ENCODE measurements at regions not wholly inside any gene's neighbourhood (a gene's known extent, or its start where the extent isn't known, plus 50 kb on each side); places are given as distances from the start of the nearest gene placed in this dataset.

DNA sequence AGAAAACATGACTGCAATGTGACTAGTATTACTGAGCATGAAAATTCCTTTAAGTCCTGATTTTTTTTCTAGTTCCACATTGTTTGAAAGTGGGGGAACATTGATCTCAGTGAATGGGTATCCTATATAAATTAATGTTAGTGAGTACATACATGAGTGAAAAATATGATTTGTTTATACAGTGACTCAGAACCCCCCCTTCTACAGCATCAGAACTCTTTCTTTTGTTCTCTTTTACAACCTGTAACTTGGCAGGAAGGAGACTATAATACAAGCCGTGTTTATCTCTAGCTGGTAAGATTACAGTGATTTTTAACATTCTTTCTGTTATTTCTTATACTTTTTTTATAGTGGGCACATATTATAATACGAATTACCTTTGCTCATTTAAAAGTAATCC, 384.7 kb downstream of the PDCD6IP start:
- no peak for DNase-seq (ENCODE audit: low spot score)

DNA sequence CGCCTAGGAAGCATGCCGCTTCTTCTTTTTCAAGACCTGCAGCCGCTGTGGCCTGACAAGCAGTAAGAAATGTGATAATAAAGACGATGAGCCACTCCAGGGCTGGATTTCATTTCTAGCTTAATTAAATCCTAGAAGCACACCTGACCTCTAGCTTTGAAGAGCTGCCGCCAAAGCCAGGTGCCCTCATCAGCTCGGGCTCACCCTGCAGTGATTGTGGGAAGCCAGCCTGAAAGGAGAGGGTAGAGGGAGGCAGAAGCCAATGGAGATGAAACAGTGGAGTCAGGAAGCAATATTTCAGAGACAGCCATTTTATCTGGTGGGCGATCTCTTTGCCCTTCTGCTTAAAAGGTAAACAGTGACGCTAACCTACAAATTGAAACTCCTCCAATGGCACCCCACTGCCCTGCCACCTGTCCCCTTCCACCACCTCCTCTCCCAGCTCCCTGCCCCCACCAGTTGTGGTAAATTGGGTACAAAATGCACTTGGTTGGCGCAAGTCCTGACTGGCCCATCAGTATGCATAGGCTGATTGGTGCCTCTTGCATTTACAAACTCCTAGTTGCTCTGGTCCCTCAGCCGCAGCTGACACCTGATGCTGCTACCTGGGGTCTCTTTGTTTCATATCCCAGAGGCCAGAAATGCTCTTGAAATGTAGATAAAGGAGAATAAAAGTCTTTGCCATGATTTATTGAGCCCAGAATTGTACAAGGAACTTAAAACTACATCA, 385.3 kb downstream of the PDCD6IP start:
- DNase-seq (ENCODE audit: low spot score): no peak

DNA sequence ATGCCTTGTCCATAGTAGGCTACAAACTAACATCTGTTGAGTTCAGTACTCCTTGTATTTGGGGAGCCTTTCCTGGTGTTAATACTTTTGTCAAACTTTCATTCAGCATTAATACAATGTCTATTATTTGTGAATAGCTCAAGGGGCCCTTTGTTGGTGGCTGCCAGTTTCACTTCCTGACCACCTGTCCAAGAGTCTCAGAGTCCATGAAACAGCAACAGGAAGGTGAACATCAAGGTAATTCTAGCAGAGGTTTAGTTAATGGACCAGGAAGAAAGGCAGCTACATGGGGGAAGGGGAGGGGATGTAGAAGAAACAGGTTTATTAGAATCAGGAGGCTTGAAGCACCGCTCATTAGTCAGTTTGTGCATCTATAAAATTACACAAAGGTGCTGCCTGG, 386.9 kb downstream of the PDCD6IP start:
- no peak for DNase-seq (ENCODE audit: low spot score)

DNA sequence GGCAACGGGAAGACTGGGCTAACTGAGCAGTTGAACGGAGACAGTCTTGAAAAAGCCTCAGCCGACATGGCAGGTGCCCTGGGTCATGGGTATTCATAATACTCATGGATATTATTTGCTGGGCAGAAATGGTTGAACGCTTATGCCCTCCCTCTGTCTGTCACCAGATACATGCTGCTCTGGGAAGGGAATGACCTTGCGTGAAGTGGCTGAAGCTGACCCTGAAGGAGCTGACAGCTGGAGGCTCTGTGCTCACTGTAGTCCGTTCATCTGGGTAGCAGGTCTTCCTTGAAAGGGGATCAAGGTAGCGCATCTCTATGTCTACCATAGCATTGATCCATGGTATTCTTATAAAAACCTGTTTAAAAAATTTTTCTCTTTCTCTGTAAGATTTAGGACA, 390.7 kb downstream of the PDCD6IP start:
- no peak for DNase-seq (ENCODE audit: low spot score)

DNA sequence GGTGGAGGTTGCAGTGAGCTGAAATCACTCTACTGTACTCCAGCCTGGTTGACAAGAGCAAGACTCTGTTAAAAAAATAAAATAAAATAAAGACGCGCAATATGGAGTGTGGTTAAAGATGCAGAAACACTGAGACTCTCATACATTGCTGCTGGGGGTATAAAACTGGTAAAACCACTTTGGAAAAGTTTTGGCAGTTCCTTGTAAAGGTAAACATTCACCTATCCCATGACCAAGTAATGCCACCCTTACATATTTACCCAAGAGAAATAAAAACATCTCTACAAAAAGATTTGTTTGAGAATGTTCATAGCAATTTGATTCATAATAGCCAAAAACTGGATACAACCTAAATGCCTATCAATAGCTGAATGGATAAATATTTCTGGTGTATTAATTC, 398.5 kb downstream of the PDCD6IP start:
- DNase-seq (ENCODE audit: low spot score): no peak

DNA sequence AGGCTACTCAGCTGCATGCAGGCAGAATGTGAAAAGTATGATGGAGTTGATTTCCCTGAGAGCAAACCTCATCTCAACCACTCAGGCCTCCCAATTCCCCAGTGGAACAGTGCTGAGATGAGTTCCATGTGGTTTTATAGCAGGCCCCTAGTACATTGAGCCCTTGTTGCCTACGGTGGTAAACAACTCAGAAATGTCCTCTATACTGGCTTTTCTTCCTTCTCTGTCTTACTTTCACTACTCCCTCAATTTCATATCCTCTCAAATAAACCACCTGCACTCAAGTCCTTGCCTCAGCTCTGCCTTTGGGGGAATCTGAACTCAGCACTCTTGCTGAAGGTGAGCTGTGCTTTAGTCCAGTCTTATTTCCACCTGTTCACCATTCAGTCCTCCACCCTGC, 399.9 kb downstream of the PDCD6IP start:
- DNase-seq (ENCODE audit: low spot score): no peak

DNA sequence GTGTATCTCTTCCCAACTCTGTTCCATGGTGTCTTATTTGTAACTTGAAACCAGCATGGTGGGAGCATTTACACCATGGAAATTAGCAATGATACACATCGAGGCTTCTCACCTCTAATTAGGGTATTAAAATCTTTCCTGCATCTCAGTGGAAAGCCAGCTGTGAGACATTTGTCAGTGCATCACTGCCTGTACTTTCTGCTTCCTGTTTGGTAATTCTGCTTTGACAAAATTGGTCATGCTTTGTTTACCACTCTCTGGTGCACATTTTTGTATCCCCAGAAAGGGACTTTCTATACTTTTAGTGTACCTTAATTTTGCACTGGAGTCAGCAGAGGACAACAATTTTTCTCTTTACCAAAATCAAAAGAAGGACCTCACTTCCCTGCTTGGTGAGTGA, 402.1 kb downstream of the PDCD6IP start:
- DNase-seq (ENCODE audit: low spot score): no peak

DNA sequence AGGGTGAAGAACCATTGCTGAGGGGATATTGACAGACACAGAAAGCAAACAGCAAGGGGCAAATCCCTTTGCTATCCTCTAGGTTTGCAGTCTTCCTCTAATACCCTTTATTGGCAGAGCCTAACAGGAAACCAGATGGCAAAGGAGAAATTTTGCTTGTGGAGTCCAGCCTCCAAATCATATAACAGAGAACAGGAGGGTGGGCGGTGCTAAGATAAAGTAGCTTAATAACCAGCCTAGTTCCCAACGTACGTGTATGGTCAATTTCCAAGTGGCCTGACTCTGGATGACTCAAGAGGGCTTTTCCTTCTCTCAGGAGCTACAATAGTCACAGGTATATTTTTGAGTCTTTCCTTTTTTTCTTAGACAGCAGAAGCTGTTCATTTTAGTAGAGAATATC, 404.5 kb downstream of the PDCD6IP start:
- DNase-seq (ENCODE audit: low spot score): no peak

DNA sequence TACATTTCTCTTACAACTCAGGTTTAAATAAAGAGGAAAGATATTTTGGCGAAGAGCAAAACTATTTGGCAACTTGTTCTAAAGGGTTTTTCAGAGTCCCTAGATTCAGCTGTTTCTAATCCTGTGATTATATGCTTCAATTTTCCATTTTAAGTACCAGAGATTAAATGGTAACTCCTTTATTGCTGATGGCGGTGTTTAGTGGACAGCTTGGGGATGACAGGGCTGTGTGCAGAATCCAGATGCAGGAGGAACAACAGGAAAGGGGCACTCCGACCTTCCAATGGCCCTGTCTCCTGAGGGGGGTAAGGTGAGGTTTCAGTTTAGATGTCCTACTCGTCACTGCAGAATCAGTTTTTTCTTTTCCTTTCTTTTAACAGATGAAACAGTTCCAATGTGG, 405.0 kb downstream of the PDCD6IP start:
- DNase-seq (ENCODE audit: low spot score): no peak

DNA sequence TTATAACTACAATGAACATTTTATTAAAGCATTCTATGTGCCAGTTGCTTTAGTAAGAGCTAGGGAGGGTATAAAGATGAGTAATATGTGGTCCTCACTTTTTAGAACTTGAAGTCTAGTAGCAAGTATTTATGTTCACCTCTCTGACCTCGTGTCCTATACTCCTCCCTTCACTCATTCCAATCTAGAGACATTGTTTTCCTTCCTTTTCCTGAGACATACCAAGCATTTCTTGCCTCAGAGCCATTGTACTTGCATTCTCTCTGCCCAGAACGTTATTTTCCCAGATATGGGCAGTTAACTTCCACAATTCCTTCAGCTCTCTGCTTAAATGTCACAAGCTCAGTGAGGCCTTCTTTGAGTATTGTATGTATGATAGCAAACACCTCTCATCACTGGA, 408.6 kb downstream of the PDCD6IP start:
- DNase-seq (ENCODE audit: low spot score): peak; percentile 69

DNA sequence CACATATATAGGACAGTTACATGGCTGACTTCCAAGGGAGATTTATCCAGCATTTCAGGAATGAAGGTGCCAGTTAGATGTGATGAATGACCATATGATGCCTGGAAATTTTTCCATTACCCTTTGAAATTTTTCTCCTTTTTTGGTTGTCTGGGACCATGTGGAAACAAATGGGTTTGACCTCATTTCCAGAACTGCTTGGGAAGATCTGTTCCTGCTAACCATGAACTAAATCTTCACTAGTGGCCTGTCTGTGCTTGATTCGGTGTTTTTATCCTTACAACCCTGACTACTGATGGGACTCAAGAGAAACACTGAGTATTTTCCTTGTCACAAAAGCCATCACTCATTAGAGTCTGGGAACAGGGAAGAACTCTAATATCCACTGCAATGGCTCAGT, 409.4 kb downstream of the PDCD6IP start:
- DNase-seq (ENCODE audit: low spot score): peak; percentile 71

DNA sequence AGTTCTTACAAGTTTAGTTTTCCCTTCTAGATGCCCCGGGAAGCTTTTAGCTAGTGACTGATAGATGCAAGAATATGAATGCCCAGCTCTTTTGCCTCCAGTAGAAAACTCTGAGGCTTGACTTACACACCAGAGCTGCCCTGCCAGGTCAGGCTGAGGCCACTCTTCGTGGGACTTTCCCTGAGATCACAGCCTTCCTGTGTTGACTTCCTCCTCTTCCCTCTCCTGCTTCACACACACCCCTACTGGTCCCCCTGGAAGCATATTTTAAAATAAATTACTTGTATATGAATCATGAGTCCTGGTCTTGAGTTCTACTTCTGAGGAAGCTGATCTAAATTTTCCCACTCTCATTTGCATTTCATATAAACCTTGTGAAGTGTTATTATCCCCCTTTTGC, 413.7 kb downstream of the PDCD6IP start:
- DNase-seq (ENCODE audit: low spot score): no peak

DNA sequence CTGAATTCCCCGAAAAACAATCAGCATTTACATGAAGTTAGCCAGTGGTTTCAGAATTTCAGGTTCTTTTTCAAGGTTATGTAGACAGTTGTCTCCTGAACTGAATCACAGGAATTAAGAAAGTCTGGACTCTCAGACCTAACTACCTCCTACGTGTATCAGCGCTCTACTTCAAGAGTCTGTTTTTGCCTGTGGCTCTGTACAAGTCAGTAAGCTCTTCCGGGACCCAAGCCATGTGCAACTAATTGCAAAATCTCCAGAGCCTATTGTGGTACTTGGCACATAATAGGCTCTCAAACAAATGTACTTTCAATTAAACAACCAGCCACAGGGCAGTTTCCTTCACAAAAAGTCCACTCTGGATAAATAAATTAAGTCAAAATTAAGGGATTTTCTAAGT, 414.2 kb downstream of the PDCD6IP start:
- peak; percentile 56 for DNase-seq (ENCODE audit: low spot score)

DNA sequence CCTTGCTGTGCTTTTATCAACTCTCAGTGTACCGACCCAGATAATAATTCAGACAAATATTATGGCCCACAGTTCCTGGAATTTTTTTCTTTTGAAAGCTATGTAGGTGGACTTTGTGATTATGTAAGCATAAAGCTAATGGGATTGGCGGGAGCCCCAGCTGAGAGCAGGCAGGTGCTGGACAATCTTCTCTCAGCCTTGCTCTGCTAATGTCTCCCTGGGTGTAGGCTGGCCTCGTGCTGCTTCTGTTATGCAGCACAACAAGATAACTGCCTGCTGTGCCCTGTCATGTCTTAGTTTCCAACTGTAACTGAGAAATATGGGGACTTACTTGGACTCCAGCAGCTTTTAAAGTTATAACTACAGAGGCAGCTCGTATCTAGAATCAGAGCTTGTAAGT, 415.0 kb downstream of the PDCD6IP start:
- DNase-seq (ENCODE audit: low spot score): no peak

DNA sequence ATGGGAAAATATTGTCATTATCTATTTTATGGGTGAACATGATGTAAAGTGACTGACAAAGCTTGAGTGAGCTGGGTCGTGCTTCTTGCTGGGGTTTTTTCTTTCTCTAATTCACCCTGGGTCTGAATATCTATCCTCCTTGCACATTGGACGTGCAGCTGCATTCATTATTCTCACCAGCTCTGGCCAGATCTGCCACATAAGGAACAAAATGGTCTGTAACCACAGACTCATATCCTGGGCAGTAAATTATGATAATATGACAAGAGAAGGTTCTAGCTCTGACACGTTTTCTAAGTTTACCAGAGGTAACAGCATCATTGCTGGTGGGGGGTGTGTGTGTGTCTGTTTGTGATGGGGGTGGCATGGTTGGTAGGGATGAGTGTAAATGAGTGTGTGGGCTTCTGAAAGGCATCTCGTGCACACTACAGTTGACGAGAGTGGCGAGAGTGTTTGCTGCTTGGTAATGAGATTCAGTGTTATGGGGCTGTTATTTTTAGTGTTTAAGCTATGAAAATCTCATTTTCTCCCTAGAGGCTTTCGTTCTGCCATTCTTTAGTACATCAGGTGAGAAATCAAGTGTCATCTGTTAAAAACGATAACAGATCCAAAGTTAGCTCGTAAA, 418.4 kb downstream of the PDCD6IP start:
- DNase-seq (ENCODE audit: low spot score): no peak

DNA sequence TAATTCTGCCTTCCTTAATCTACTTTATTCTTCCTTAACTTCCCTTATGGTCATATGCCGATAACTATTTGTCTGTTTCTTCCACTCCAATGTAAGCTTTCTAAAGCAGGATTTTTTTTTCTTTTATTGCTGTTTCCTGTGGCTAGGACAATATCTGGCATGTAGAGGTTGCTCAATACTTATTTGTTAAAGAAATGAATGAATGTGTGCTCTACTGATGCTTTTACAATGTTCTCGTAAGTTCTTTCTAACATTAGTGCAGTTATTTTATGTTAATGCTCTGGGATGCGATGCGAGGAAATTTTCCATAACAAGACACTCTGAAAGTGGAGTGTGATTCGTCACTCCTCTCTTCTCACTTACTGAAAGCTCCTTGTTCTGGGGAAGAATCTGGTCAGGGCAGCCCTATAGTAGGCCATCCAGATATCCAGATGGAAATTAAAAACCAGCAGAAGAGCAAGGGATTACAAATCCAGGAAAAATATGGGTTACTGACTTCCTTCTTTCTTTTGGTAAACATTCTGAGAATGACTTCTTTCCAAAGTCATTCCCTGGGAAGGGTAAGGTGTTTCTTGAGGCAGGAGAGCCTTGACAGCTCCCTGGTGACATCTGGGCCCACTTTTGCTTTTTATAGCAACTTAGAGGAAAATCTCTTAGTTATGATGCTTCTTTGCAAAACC, 420.4 kb downstream of the PDCD6IP start:
- no peak for DNase-seq (ENCODE audit: low spot score)

DNA sequence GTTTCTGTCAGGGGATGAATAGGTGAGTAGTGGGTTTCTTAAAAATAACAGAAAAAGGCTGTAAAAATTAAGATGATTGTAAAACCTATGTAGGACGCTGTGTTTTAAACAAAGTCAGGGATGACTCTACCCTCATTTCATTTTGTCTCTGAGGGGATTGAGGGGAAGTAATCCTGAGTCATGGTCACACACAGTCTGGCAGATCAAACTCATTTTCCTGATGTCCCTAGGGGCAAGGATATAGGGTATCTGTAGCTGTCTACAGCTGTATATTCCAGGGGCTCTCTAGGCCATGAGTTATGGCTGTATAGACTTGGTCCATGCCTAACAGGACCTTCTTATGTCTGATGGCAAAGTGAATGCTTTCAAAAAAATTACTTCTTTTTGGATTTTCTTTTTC, 421.1 kb downstream of the PDCD6IP start:
- DNase-seq (ENCODE audit: low spot score): no peak

DNA sequence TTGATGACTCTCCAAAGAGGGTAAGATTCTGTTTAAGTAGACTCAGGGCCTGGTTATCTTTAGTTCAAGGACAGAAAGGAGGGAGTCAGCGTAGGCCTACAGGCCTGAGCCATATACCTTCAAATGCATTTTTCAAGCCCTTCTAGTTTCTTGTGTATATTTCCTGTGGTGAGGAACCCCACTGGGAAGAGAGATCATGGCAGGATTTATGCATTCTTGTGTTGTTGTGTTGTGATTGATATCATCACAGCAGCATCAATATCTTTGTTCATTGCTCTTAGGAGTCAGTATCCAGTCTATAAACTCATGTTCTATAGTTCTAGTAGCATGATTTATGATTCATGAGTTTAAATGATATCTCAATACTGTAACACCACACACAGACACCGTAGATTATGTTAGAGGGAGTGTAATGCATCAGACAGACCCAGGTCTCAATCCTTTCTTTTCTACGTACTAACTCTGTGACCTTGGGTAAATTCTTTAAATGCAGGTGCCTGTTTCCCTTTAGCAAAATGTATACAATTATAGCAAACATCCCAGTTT, 427.5 kb downstream of the PDCD6IP start:
- DNase-seq (ENCODE audit: low spot score): no peak

DNA sequence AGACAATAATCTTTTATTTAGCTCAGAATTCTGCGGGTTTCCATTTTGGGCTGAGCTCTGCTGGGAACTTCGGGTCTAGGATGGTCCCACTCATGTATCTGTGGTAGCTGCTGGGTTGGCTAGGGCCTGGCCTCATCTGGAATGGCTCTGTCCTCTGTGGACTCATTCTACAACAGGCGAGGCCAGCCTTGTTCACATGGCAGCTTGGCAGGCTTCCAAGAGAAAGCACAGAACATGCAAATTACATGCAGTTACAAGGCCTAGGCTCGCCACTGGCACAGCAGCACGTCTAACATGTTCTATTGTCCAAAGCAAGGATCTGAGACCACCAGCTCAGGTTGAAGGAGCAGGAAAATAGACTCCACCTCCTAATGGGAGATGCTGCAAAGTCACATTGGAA, 431.4 kb downstream of the PDCD6IP start:
- DNase-seq (ENCODE audit: low spot score): no peak

DNA sequence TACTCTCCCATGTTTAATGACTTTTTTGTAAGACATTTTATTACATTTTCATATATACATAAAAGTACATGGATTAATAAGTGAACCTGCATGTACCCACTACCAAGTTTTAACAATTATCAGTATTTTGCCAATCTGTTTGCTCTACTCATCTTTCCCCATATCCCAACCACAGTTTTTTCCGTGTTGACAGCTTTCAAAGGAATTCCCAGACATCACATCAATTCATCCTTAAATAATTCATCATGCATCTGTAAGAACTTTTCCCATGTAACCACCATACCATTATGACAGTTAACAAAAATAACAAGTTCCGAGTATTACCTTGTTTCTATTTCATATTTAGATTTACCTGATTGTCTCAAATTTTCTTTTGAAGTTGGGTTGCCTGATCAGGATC, 436.7 kb downstream of the PDCD6IP start:
- DNase-seq (ENCODE audit: low spot score): no peak

DNA sequence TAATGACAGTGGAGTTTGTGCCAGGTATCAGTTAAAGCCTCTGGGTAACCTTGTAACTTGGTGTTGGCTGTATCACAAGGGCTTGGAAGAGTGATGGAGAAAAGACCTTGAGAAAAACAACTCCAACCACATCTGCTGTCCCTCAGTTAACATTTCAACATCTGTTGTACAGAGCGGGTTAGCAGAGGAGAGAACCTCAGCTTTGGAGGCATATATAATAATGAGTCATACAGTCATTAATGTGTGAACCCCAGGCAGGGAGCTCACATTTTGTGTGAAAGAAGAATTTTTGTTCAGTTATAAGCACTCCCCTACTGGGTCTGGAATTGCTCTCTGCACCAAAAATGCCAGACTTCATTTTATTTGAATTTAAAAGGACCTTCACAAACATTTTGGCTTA, 439.5 kb downstream of the PDCD6IP start:
- DNase-seq (ENCODE audit: low spot score): peak; percentile 20

DNA sequence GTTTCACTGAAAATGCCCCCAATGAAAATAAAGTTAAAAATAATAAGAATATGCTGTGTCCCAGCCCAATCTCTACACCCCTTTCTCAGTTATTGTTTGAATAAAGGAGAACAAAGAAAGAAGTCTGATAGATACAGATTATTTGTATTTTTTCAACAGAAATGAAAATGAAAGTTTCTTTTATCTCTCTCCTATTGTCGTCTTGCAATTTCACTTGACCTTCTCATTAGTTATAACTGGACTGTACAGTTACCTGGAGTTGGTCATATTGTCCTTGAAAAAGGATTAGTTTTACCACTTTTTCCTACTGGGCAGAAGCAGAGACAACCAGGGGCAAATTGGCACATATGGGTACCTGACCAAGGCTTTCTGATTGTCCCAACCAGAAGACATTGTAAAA, 440.0 kb downstream of the PDCD6IP start:
- no peak for DNase-seq (ENCODE audit: low spot score)

DNA sequence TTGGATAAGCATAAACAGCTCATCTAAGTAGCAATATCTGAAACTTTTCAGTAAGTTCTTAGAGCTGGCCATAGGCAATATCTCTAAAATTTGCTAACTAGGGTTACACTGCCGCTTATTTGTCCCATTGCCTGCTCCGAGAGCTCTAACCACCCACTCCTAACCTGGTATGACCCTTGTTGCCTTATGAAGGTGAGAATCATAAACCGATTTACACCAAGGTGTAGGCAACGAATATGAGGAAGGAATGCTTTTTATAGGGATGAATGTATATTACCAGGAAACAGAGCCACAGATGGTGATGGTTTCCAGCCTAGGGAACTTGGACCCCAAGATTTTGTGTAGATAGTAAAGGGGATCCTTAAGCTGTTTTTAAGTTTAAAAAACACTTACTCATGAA, 440.9 kb downstream of the PDCD6IP start:
- no peak for DNase-seq (ENCODE audit: low spot score)

All from umbilical cord (tissue), 1 donor.